Large intestine (tissue), 3 donors: ENCODE measurements at regions not wholly inside any gene's neighbourhood (a gene's known extent, or its start where the extent isn't known, plus 50 kb on each side); places are given as distances from the start of the nearest gene placed in this dataset.

Experiments
- DNase-seq, 2 donors: peaks; one replicate each; pipeline versions ENCODE4 v3.0.0 to v3.0.0-alpha.2; 2013
- H3K27ac ChIP-seq: one replicate; pipeline ENCODE4 v1.5.1; 2013; ENCODE audit warnings: low read length
- H3K27me3 ChIP-seq: 2 replicates; pipeline ENCODE4 v1.6.1; 2013; ENCODE audit warnings: low read length; ENCODE audit not compliant: control insufficient read depth, insufficient read depth
- H3K36me3 ChIP-seq: 2 replicates; pipeline ENCODE4 v1.6.1; 2013; ENCODE audit warnings: low read length; ENCODE audit not compliant: control insufficient read depth, insufficient read depth
- H3K4me1 ChIP-seq: one replicate; pipeline ENCODE4 v1.6.1; 2013; ENCODE audit warnings: low read length; ENCODE audit not compliant: control insufficient read depth, insufficient read depth
- H3K4me3 ChIP-seq: one replicate; pipeline ENCODE4 v1.5.1; 2013; ENCODE audit warnings: low read length
- H3K9me3 ChIP-seq: one replicate; pipeline ENCODE4 v1.6.1; 2013; ENCODE audit warnings: mild to moderate bottlenecking, low read depth, low read length, moderate library complexity; ENCODE audit not compliant: control insufficient read depth
- WGBS: methylation state at CpG from one replicate; pipeline ENCODE4 v1.1.5; 2013; ENCODE audit warnings: low lambda C conversion rate; ENCODE audit not compliant: insufficient coverage; 5-methylcytosine and 5-hydroxymethylcytosine counted together

DNA sequence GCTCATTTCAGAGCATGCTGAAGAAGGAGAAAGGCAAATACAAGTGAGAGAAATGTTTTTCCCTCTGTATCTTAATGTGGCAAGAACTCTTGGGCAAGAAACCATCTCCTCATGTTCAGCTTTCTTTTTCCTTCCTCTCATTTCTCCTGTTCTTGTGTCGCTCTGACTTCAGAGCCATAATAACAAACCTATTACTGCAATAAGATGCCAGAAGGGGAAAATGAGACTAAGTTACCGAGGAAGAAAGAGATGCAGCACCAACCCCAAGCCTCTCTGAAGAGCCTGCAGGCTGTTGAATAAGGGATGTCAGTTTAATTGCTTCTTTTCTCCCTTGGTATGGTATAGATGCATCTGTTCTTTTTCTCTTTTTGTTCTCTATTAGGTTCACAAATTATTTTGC is 170.1 kb upstream of the GLRA1 start:
- Histone ChIP-seq H3K36me3 (no peaks in the 10 kb centered on the region), H3K9me3 (no peaks in the 10 kb centered on the region), H3K27ac (no peak overlapping the region), H3K4me3 (no peak overlapping the region), H3K27me3 (no peaks in the 10 kb centered on the region), H3K4me1 (no peaks in the 10 kb centered on the region)
- WGBS: no CpG with 5 or more reads among the region's 2 CpGs
- no peak for DNase-seq

DNA sequence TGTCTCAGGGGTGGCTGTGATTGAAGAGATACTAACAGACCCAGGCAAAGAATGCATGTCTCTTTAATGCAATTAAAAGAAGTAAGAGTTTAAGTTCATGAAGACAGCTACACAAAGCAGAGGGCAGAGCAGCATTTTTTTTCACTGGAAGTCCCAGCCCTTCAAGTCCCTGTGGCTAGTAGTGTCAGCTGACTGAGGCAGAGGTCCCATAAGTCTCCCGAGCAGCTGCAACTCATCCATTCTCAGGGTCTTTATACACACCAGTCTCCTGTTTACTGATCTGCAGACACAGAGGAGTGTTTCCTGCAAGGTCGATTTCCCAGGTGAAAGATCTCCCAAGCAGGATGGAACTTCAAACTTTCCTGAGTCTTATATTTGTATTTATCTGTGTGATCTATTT is 169.4 kb upstream of the GLRA1 start:
- Histone ChIP-seq H3K4me3 (no peak overlapping the region), H3K27me3 (no peaks in the 10 kb centered on the region), H3K27ac (no peak overlapping the region), H3K4me1 (no peaks in the 10 kb centered on the region), H3K36me3 (no peaks in the 10 kb centered on the region), H3K9me3 (no peaks in the 10 kb centered on the region)
- no CpG with 5 or more reads among the region's 2 CpGs for WGBS
- no peak for DNase-seq

DNA sequence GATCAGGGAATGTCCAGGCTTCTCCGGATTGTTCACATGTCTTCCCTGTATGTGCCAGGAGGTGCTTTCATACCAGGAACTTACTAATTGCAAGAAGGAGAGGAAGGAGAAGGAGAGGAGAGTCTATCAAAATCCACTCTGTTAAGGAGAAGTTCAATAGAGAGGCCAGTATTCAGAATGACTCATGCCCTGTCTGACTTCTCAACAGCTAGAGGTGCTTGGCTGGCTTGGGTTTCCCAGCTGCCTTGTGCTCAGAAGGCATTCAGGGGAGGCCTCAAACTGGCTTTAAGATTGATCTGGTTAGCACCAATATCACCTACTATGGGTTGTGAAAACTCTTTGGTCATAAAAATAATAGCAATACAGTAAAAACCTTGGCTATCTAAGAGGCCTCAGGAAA is 167.9 kb upstream of the GLRA1 start:
- no peaks in the 10 kb centered on the region for H3K9me3 ChIP-seq
- H3K27me3 ChIP-seq: no peaks in the 10 kb centered on the region
- no peak overlapping the region for H3K4me3 ChIP-seq
- no peak for DNase-seq
- no CpG with 5 or more reads among the region's 1 CpG for whole genome bisulfite sequencing
- H3K27ac ChIP-seq: no peak overlapping the region
- H3K4me1 ChIP-seq: no peaks in the 10 kb centered on the region
- H3K36me3 ChIP-seq: no peaks in the 10 kb centered on the region

DNA sequence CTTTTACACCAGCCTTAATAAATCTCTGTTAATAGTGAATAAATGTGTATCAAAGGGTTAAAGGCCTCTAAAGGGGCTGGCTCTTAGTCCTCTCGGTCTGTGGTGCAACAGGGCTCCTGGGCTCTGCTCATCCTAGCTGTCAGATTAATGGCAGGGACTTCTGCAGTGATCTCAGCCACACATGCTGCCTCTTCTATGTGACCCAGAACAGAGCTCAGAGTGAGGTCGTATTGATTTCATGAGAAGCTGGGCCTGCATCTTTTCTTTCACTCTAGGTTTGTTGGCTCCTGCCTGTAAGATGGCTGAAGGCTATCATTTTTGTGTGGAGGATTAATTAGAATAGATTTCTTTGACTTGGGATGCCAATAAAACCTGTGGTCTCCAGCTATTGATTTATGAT is 165.0 kb upstream of the GLRA1 start:
- H3K27me3 ChIP-seq: no peaks in the 10 kb centered on the region
- 67% methylated on average over 1 of the region's 2 CpGs for WGBS
- no peak for DNase-seq
- H3K4me3 ChIP-seq: no peak overlapping the region
- H3K27ac ChIP-seq: no peak overlapping the region
- H3K9me3 ChIP-seq: no peaks in the 10 kb centered on the region
- no peaks in the 10 kb centered on the region for H3K36me3 ChIP-seq
- H3K4me1 ChIP-seq: no peaks in the 10 kb centered on the region

DNA sequence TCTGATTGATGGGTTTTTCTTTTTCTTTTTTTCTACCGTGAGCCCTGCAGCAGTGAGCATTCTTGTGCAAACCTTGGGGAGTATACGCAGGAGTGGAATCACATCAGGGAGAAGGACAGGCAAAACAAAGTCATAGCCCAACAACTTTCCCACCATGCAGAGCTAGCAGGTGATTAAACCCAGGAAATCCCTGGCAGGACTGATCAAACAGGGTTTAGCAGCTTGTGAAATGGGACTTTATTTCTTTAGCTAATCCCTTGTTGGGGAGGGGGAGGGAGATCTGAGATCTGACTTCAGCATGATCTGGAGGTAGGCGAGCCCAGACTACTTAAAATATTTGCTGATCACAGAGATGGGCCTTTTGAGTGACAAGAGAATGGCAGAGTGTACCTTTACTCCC is 162.0 kb upstream of the GLRA1 start:
- no CpG with 5 or more reads among the region's 3 CpGs for WGBS
- Histone ChIP-seq H3K36me3 (no peaks in the 10 kb centered on the region), H3K27me3 (no peaks in the 10 kb centered on the region), H3K27ac (no peak overlapping the region), H3K9me3 (no peaks in the 10 kb centered on the region), H3K4me3 (no peak overlapping the region), H3K4me1 (no peaks in the 10 kb centered on the region)
- DNase-seq: no peak

DNA sequence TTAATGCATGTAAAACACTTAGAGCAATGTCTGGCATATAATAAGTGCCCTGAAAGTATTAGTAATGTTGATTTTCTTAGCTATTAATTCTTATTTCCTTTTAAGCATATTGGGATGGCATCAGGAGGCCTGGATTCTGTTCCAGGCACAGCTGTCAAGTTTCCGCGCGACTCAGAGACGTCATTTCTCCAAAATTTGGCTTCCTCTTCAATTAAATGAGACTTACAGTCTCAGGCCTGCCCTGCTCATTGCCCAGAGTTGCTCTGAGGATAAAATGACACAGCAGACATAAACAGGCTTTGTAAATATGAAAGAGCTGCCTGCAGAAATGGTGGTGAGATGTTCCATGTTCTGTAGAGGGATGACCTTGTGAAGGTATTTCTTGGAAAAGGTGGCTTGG is 159.8 kb upstream of the GLRA1 start:
- H3K36me3 ChIP-seq: no peaks in the 10 kb centered on the region
- no peaks in the 10 kb centered on the region for H3K4me1 ChIP-seq
- no CpG with 5 or more reads among the region's 4 CpGs for WGBS
- H3K27me3 ChIP-seq: no peaks in the 10 kb centered on the region
- no peak overlapping the region for H3K27ac ChIP-seq
- H3K9me3 ChIP-seq: no peaks in the 10 kb centered on the region
- H3K4me3 ChIP-seq: no peak overlapping the region
- no peak for DNase-seq

DNA sequence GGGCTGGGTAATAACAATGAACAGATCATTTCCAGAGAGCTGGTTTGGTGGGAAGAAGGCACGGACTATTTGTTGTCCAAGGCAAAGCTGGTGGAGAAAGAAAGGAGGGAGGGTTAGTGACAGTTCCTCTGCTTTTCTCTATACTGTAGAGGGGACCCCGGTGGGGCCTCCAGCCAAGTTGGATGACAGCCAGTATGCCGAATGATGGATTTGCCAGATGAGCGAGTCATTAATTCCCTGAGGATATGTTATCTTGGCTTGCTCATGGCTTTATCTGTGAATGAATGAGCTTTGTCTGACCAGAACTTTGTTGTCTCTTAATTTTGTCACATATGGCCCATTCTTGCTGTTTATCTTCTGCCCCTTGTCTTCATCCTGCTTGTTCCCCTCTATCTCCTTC is 158.6 kb upstream of the GLRA1 start:
- WGBS: 100% methylated on average over 1 of the region's 4 CpGs
- DNase-seq: no peak
- Histone ChIP-seq H3K27ac (no peak overlapping the region), H3K4me1 (no peaks in the 10 kb centered on the region), H3K4me3 (no peak overlapping the region), H3K27me3 (no peaks in the 10 kb centered on the region), H3K9me3 (no peaks in the 10 kb centered on the region), H3K36me3 (no peaks in the 10 kb centered on the region)

DNA sequence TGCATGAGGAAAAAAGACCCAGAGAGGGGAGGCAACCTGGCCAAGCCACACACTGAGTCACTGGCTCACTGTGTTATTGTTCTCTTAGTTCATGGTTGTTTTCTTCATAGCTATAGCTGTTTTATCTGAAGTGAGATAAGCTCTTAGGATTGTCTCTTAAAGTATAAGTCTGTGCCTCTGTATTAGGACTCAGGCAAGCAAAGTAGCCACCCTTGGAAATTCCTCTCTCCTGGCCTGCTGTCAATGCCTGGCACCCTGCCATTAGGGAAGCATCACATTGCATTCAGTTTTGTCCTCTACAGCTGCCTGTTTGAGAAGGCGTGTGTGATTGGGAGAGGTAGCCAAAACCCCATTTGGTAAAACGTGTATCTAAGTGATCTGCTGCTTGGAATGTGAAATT is 147.4 kb upstream of the GLRA1 start:
- Histone ChIP-seq H3K27me3 (no peaks in the 10 kb centered on the region), H3K9me3 (no peaks in the 10 kb centered on the region), H3K4me1 (no peaks in the 10 kb centered on the region), H3K4me3 (no peak overlapping the region), H3K27ac (no peak overlapping the region), H3K36me3 (no peaks in the 10 kb centered on the region)
- 28% methylated on average over 2 of the region's 2 CpGs for WGBS
- DNase-seq: no peak

DNA sequence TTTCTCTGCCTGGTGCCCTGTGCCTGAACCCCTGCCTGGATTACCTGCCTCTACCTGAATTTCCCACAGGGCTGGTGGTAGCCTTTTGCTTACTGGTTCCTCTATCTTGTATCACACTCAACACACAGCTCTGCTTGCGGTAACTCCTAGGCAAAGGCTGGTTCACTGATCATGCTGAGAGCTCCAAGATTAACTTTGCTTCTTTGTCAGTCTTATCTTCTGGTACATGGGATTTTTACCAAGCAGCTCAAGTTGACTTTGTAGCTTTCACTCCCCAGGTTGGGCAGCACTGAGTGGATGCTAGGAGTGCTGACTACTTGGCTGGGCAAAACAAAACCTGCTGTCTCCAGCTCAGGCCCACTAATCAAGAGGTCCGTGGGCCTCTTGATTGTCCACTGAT is 145.9 kb upstream of the GLRA1 start:
- Histone ChIP-seq H3K4me1 (no peaks in the 10 kb centered on the region), H3K9me3 (no peaks in the 10 kb centered on the region), H3K4me3 (no peak overlapping the region), H3K27me3 (no peaks in the 10 kb centered on the region), H3K27ac (no peak overlapping the region), H3K36me3 (no peaks in the 10 kb centered on the region)
- no peak for DNase-seq
- no CpG with 5 or more reads among the region's 2 CpGs for WGBS

DNA sequence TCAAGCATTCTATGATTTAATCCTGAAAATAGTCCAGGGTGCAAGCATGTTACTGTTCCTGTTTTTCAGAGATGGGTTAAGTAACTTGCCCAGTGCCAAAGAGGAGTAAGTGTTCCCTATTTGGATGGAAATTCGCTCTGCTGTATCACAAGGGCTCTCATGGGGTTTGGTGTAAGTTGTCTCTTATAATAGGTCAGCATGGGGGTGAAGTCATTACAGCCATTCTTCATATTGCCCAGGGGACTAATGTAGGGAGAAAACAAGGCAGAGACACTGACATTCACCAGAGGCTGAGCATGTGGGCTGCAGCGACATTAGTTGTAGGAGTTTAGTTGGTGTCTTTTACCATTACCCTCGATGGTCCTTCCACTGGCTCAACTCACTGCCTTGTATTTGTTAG is 142.1 kb upstream of the GLRA1 start:
- Histone ChIP-seq H3K36me3 (no peaks in the 10 kb centered on the region), H3K4me1 (no peaks in the 10 kb centered on the region), H3K27ac (no peak overlapping the region), H3K9me3 (no peaks in the 10 kb centered on the region), H3K4me3 (no peak overlapping the region), H3K27me3 (no peaks in the 10 kb centered on the region)
- 86% methylated on average over 1 of the region's 3 CpGs for WGBS
- no peak for DNase-seq

DNA sequence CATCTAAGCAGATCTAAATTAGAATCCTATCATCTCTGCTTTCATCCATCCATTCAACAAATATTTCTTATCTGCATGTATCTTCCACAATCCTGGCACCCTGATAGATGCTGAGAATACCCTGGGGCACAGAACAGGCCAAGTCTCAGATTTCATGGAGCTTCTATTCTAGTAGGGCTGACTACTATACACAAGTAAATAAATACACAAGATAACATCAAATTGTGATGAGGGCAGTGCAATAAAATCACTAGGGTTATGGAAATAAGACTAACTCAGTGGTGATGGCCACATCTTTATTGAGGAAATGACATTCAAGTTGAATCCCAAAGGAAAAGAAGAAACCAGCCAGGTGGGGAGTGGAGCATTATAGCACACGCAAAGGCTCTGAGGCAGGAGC is 138.4 kb upstream of the GLRA1 start:
- H3K36me3 ChIP-seq: no peaks in the 10 kb centered on the region
- H3K4me3 ChIP-seq: no peak overlapping the region
- no peaks in the 10 kb centered on the region for H3K4me1 ChIP-seq
- H3K27me3 ChIP-seq: no peaks in the 10 kb centered on the region
- 86% methylated on average over 1 of the region's 1 CpG for WGBS
- no peaks in the 10 kb centered on the region for H3K9me3 ChIP-seq
- DNase-seq: no peak
- H3K27ac ChIP-seq: no peak overlapping the region
